CD4-positive, alpha-beta T cell treated with Interleukin-6 for 4 hours (primary cell): ENCODE measurements at regions not wholly inside any gene's neighbourhood (a gene's known extent, or its start where the extent isn't known, plus 50 kb on each side); places are given as distances from the start of the nearest gene placed in this dataset.

Source experiments
- DNase-seq: peaks from one replicate; pipeline ENCODE4 v3.0.0-alpha.2; 2020; ENCODE audit warnings: mixed read lengths

DNA sequence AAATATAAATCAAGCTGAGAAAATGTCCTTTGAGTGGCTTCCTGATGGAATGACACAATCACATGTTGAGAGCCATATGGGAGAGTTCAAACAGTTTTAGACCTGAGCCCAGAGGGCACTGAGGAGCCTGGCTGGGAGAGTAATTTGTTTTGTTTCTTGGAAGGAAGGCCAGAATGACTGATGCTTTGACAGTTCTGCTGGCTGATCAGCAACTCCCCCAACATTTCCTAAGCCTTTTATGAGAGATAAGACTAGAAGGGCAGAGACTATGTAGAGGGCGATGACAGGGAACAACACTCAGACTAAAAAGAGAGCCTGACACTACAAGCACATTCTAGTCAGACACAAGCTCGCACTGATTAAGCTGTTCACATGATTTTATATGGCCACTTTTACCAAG is 169.2 kb downstream of the COX7C start:
- no peak for DNase-seq

DNA sequence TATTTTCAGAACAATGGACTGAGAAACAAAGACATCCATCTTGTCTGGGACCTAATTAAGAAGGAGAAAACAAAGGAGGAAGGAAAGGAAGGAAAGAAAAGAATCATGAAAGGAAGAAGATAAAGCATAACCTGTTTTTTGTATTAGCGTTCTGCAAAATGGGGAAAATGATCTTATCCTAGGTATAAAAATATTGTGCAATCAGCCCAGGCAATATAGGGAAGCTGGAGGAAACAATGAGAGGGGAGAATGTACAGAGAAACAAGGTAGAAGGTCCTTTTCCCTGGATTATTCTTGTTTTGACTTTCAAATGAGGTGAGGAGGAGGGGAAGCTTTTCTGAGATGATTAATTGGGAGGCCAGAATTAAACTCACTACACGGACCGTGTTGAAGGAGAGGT is 177.9 kb downstream of the COX7C start:
- no peak for DNase-seq

DNA sequence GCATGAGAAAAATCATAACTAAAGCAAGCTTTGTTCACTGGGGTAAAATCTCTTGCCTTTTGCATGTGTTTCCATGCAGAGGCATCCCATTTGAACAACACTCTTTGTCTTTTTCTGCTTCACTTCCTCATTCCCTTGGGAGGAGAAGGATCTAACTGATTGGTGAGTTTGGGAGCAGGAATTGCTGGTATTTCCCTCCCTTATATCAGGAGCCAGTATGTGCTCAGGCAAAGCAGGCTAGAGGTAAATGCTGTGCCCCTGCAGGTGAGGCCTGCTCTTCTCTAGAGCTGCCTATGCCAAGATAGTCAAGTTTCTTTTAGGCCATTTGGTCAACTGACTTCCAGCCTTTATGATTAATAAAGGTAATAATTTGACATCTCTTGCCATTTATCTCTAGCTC is 179.9 kb downstream of the COX7C start:
- DNase-seq = no peak

DNA sequence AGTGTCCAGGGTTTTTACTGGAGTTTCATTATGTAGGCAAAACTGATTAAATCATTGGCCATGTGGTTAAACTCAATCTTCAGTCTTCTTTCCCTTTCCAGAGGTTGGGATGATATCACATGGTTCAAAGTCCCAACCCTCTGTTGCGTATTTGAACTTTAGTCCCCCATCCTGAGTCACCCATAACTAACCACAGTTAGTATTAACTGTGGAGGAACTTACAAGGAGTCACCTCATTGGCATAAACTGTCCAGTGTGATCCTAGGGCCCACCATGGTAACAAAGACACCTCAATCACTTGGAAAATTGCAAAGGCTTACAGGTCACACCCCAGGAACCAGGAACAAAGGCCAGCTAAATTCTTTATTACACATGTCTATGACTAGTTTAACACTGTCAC is 188.5 kb downstream of the COX7C start:
- DNase-seq = no peak

DNA sequence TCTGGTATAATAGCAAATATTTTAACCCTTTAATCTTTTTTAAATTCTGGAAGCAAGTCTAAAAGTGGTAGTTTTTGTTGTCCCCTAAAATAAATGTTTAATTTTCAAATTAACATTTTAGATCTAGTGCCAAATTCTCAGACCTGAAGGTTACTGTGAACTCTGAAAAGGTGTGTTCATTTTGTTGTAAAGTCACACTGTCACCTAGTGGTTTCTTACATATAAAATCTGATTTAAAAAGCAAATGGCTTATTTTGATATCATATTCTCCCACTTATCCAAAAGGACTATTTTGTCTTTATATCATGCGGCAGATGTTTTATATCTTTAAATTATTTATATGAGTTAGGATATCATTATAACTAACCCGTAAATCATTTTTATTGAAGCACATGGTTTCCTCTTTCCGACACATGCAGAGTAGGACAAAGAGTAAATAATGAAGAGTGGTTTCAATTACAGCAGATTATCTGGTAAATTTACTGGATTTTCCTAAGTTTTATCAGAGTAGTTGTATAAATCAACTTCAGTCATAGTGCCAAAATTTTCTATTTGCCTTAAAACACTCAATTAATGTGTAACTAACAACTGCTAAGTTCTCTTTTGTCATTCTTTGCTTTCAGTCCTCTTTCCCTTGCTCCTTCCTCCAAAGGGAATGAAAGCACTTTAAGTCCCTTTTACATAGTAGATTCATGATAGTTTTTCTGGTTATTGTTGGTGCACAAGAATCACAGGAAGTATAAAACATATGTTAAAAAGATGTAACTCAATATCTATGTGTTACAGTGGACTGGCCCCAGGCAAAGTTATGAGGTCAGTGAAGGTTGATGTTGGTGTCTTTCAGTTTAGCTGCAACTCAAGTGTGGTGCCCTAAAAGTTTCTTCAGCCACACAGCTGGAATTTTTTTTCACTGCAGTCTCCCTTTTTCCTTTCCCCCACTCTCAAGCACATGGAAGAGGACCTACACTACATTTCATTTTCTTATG is 189.6 kb downstream of the COX7C start:
- DNase-seq = no peak

DNA sequence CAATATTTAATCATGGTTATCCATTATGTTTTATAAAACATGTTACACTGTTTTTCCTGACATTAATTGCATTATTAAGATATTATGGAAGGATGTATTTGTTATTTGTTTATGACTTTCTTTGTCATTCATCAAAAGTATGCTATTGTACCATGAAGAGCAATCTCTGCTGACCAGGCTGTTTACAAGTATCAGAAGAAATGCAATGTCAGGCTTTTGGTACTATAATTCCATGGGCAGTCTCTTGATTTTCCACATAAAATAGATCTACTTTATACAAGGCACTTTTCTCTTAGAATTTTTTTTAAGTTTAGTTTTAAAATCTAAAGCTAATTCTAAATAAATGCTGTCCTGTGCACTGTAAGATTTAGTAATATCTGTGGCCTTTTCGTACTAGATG is 196.6 kb downstream of the COX7C start:
- no peak for DNase-seq

DNA sequence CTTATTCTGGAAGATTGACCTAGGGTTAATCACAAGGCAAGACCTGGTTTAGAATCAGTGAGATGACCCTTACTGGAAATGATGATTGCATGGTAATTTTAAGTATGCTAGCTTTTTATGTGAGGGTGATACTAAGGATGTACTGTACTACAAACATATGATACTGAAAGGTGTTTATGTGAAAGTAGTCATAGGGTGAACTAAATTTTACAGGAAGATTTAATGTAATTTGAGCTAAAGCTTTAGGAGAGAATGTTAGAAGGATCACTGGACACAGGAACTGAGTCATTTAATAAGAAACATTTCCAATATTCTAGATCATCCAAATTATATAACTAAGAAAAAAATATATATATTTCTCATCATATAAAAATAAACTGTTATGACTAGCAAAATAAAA is 197.2 kb downstream of the COX7C start:
- no peak for DNase-seq

DNA sequence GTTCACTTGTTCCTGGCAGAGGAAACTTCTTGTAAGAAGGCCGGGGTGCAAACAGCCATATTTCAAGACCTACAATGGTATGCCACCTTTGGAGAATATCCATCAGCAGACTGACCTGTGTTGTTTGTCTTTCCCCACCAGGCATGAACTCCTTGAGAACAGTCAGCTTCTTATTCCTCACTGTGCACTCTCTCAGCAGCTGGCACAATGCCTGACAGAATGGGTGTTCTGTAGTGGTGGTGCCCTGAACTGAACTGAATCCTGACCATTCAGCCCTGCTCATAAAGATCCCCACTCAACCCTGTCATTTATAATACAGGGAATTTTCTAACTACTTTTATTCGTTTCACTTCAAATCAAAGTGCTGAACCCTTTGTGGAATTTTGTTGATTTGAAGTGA is 206.9 kb downstream of the COX7C start:
- no peak for DNase-seq

DNA sequence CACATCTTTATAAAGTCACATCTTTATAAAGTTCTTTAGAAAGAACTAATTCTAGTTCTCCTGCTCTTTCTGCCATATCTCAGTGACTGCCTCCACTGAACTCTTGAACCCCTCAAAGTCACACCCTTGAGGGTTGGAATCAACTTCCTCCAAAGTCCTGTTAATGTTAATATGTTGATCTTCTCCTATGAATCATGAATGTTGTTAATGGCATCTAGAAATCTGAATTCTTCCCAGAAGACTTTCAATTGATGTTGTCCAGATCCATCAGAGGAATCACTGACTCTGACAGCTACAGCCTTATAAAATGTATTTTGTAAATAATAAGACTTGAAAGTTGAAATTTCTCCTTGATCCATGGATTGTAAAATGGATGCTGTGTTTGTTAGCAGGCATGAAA is 213.4 kb downstream of the COX7C start:
- no peak for DNase-seq

DNA sequence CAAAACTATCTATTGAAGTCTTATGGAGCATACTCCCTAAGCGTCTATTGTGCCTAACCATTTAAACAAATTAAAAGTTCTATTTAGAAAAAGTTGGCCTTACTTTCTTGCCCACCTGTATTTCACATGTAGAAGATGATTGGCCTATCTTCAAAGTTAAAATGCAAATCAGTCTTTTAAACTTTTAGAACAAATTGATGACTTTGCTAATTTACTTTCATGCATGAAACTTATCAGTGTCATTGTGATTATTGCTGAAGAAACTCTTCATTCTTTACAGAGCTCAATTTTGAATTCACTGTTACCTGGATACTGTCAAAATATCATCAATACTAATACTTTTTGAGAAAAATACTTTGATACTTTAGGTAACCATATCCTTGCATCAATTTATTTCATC is 216.1 kb downstream of the COX7C start:
- no peak for DNase-seq

DNA sequence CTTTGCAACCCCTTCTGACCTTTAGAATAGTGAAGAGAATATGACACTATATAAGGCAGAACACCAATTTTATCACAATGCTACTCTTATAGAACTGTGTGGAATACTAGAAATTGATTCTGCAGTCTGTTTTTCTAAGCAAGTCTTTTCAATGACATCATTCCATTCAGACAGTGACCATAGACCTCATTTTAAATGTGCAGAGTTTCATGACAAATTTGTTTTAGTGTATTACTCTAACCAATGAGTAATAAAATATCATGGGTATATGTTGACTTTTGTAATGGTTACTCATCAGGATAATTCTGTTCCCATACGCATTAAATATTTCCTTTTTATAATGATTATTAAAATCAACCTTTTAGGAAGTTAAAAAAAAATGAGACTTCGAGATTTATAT is 219.9 kb downstream of the COX7C start:
- DNase-seq = no peak

DNA sequence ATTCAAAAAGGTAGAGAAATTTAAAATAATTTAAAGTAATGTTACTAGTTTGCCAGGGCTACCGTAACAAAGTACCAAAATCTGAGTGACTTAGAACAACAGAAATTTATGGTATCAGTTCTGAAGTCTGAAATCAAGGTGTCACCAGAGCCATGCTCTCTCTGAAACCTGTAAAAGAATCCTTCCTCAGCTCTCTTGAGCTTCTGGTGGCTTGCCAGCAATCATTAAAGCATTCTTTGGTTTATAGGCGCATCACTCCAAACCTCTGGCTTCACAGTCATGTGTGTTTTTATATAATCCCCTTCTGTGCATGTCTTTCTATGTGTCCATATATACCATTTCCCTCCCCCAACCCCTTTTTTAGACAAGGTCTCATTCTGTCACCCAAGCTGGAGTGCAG is 220.3 kb downstream of the COX7C start:
- no peak for DNase-seq

DNA sequence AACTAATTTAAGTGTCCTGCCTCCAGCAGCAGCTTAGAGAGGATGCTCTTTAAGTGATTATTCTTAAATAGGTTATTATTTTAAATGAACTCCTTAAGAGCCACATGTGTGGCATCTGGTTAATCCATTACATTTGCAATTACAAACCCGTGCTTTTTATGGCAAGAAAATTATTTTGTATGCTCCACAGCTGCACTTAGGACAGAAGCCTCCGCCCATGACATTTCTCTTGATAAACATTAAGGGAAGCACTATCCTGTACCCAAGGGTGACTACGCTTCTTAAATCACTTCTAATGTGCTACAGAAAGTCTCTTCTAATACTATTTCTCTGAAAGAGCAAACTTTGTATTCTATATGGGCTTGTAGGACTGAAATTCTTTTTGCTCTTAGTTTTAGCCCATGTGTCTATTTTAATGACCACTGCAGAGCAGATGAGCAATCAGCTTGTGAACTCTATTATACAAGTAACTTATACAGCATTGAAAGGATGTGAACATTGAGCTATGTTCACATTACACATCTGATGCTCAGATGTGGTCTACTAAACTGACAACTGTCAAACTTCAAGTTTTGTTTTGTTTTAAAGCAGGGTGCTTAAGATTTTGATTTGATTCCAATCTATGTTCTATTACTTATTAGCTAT is 223.4 kb downstream of the COX7C start:
- DNase-seq = no peak

DNA sequence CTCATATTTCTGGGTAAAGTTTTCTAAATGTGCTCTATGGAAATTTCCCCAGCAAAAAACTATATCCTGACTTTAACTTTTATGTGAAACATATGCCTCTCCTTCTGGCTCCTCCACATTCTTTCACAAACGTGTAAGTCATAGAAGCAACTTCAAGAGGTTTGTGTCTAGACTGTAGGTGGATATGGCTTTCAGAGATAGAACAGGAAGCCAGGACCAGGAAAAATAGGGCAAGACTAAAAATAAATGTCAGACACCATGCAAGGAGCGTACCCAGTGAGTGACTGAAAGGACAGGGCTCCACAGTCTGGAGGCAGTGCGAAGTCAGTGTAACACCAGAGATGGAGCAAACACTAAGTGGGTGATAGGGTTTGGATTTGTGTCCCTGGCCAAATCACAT is 240.7 kb downstream of the COX7C start:
- DNase-seq = no peak

DNA sequence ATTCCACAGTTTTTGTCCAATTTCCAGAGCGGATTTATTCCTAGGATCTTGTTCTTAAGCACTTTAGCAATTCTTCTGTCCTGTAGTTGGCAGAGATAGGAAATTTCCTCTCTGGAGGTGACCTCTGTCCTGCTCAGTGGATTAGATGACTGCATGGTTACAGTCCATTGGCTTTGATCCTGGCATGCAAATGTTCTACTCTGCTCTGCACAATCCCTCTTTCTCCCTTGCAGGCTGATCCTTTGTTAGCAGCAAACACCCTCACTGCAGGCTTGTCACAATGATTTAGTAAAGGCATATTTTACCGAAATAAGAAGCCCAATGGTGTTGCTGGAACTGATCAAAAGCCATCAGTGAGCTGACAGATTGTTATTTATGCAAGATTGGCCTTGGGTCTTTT is 243.8 kb downstream of the COX7C start:
- no peak for DNase-seq

DNA sequence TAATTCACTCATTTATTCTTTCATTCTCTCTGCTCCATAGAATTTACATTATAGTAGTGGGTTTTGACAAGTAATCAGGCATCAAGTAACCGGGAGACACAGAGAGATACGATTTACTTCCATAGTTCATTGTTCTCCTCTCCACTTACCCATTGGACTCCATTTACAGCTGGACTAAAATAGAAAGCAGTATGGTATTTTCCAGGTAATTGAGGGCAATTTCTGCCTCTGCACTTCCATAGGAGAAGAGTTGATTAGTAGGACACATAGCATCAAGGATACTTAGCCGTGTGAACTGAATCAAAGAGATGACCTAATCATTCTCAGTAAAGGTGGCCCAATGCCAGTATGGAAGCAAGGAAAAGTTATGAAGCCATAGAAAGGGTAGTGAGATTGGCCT is 244.4 kb downstream of the COX7C start:
- DNase-seq = no peak

DNA sequence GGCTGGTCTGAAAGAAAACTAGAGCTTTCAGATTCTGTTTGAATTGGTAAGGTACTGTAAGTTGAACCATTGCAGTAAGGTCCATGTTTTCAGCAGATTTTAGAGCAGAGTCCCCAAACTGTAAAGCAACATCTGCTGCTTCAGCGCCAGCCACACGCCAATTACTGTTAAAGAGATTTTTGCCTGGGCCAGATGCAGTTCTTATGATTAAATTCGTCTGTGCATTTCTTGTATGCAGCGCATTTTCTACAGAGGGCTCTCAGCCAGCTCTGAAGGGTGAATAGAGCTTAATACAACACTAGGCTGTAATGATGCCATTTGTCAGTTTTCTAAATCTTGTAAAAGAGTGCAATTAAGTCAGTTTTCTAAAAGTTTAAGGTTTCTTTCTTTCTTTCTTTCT is 246.3 kb downstream of the COX7C start:
- no peak for DNase-seq

DNA sequence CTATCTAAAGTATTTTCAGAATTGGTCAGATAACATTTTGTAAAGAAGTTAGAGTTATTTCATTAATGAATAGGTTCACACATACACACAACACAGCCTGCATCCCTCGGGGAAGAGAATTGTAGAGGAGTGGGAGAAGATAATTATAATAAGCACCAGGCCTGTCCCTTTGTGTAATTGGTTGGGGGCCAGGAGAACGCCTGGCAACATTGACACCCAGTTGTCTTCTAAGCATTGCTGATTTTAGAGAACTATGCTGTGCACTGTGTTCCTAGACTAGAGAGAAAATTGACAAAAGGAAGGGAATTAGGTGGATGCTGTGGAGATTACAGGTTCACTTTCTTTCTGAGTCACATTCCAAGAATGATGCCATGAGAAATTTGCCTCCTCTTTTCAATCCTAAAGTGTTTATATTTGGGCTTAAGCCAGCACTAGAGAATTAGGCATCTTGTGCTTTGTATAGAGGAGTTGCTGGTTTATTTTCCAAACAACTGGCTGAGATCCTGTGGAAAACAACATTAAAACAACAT is 247.6 kb downstream of the COX7C start:
- DNase-seq = no peak

DNA sequence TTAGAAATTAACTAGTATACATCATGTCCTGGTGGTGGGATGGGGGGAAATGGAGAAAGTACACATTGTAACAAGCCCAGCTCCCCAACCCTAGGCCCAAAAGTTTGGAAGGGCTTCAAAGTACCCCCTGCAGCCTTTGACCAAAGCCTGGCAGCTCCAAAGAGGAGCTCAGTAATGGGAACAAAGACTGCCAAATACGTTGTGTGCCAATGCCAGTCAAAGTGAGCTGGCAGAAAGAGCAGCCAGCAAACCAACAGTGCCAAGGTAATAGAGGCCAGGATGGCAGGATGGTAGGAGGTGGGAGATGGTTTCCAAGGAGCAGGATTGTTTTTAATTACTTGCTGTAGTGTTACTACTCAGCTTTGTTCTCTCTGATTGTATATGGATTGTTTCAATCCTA is 248.3 kb downstream of the COX7C start:
- no peak for DNase-seq

DNA sequence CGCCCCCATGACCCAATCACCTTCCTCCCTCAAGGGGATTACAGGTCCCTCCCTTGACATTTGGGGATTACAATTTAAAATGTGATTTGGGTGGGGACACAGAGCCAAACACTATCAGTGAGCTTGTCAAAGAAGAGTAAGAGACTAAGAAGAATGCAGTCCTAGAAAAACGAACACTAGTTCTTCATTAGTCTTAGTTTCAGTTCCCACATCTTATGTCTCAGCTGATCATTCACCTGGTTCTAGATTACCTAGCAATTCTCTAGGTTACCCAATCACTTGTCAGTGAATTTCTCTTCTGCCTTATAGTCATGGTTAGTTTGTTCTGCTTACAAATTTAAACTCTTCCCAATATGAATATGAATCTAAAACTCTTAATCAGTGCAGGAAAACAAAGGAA is 251.5 kb downstream of the COX7C start:
- no peak for DNase-seq

DNA sequence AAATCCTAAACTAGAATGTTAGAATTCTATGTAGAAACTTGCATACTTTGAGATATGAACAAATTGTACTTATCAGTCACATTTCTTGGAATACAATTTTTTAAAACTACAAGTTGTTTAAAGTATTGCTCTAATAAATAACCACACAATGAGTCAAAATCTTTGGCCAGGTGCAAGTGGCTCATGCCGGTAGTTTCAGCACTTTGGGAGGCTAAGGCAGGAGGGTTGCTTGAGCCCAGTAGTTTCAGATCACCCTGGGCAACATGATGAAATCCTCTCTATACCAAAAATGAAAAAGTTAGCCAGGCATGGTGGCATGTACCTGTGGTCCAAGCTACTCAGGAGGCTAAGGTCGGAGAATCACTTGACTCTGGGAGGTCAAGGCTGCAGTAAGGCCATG is 257.8 kb downstream of the COX7C start:
- DNase-seq = no peak

DNA sequence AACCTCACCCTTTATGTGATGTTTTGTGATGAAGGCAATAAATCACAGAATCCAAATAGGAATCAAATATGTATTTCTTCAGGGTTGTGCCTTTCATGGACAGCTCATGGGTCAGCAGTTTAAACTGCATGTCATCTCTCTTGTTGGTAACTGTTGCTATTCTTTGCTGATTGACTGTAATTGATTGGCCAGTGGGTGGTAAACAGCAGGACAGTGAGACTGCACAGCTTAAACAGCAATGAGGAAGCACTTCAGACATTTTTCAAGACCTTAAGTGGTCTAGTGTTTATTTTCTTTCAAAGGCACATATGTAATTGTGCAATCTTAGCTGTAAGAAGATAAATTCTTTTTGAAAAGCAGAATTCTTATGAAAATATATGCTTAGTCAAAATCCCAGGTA is 260.5 kb downstream of the COX7C start:
- no peak for DNase-seq

DNA sequence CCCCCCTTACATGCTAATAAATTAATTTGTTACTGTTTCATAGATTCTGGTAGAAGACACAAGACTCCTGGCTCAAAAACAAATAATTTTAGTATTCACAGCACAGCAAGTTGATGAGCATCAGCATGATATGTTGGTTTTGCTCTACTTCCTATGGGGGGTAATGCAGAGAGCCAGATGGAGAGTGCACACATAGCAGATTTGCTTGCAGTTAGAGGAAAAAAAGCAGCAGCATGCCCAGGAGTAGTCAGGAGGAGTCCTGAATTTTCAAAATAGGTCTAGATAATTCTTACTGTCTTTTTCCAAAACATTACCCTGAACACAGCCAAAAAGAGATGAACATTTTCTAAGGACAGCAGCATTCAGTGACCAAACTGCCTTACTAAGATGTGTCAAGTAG is 261.3 kb downstream of the COX7C start:
- DNase-seq = no peak

DNA sequence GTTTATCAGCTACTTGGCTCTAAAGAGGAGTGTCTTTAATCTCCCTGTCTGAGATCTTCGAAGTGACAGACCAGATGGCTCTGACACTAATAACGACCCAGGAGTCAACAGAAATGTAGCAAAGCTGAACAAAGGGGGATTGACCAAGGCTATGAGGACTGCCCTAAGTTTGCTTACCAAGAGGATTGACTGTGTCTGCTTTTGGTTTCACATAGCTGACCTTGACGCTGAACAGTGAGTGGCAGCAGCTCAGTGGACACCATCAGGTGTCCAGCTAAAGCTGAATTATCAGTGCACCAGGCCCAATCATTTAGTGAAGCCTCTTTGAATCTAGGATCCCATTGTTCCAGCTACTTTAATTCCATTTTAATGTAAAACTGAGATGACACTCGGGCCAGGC is 262.6 kb downstream of the COX7C start:
- DNase-seq = no peak
